Ovary (tissue), 7 donors: ENCODE measurements at regions not wholly inside any gene's neighbourhood (a gene's known extent, or its start where the extent isn't known, plus 50 kb on each side); places are given as distances from the start of the nearest gene placed in this dataset.

Experiments used
- DNase-seq, 5 donors: peaks; one replicate each; pipeline ENCODE4 v3.0.0-alpha.2; 2019 to 2020
- H3K27ac ChIP-seq, 2 donors: fragments of 200-600 bp; one replicate each; pipeline versions ENCODE4 v1.5.1 to v1.8.0; 2019 to 2022
- H3K27me3 ChIP-seq: fragments of 200-600 bp; one replicate; pipeline ENCODE4 v1.8.0; 2022
- H3K36me3 ChIP-seq: fragments of 200-600 bp; sonication (generic); one replicate; pipeline ENCODE4 v1.5.1; 2019
- H3K4me1 ChIP-seq: one replicate; pipeline ENCODE4 v1.8.1; 2013; ENCODE audit warnings: mild to moderate bottlenecking, moderate library complexity; ENCODE audit not compliant: insufficient read depth
- H3K4me3 ChIP-seq: fragments of 200-600 bp; sonication (generic); one replicate; pipeline ENCODE4 v1.5.1; 2017
- H3K9me3 ChIP-seq, 2 donors: fragments of 200-600 bp in 1 of 2; sonication (generic) in 1 of 2; one replicate each; pipeline versions ENCODE4 v1.5.1 to v1.8.1; 2013 to 2019; ENCODE audit warnings: mild to moderate bottlenecking in 1 of 2, moderate library complexity in 1 of 2
- CTCF ChIP-seq, 3 donors: fragments of 450-650 bp in 2 of 3; fragments of 200-600 bp in 1 of 3; IDR thresholded peaks; one replicate each; pipeline versions ENCODE4 v1.5.1 to v1.8.0; 2016 to 2022; ENCODE audit warnings: antibody characterized with exemption in 3 of 3, mild to moderate bottlenecking in 1 of 3
- EP300 ChIP-seq: sonication (generic); formaldehyde crosslinking; IDR thresholded peaks from one replicate; pipeline ENCODE4 v1.6.1; 2017; ENCODE audit warnings: antibody characterized with exemption
- POLR2A ChIP-seq: fragments of 450-650 bp; IDR thresholded peaks from one replicate; pipeline ENCODE4 v1.6.1; 2017; ENCODE audit warnings: antibody characterized with exemption, mild to moderate bottlenecking, moderate library complexity
- WGBS, 3 donors: extraction: QIAGEN DNeasy Blood & Tissue Kit in 1 of 3; methylation state at CpG; one replicate each; pipeline versions ENCODE4 v1.1.5 to v1.1.7; 2013 to 2017; 5-methylcytosine and 5-hydroxymethylcytosine counted together
- intact Hi-C, 4 donors: fragments of 100-400 bp; cut with DNase I; formaldehyde crosslinking; loops; one replicate each; pipeline versions ENCODE4 v1.11.0 to v1.15.1; 2022 to 2023
- donor health status: DM: no; HTN: no; CAD: no; lungs with moderate emphysema.
- donor health status: DM: no; HTN: no; CAD: no.
- donor health status: Bipolar disorder and iron deficiency.
- donor health status: DM: no; HTN: no; CAD: no.
- donor health status: DM: yes; HTN: yes; CAD: no.

- Histone ChIP-seq H3K4me1 (no peaks in the 10 kb centered on the region), H3K36me3 (no peaks in the 10 kb centered on the region), H3K27ac (no peak overlapping the region), H3K27me3 (no peaks in the 10 kb centered on the region), H3K9me3 (no peaks in the 10 kb centered on the region), H3K4me3 (no peak overlapping the region)
- 43 to 59% (median 45%) methylated on average over 4 of the region's 4 CpGs for WGBS, 3 donors
- intact Hi-C loops, result no loop called here
- no peak for DNase-seq
- TF ChIP-seq EP300, result no peak
- TF ChIP-seq POLR2A, result no peak
- TF ChIP-seq CTCF (IDR thresholded peaks at IDR 0.05), result no peak
Measured at GRCh38 chr7:142356166-142356565, 98.3 kb upstream of the PRSS58 start.

- H3K36me3 ChIP-seq, result no peaks in the 10 kb centered on the region
- DNase-seq, result no peak
- no peaks in the 10 kb centered on the region for H3K4me1 ChIP-seq
- no peaks in the 10 kb centered on the region for H3K9me3 ChIP-seq
- H3K27ac ChIP-seq, result no peak overlapping the region
- WGBS, 3 donors, result 42 to 52% (median 43%) methylated on average over 3 of the region's 3 CpGs
- H3K4me3 ChIP-seq, result no peak overlapping the region
- intact Hi-C loops, result no loop called here
- no peaks in the 10 kb centered on the region for H3K27me3 ChIP-seq
- no peak for TF ChIP-seq POLR2A
- TF ChIP-seq EP300, result no peak
- TF ChIP-seq CTCF (IDR thresholded peaks at IDR 0.05), result no peak
Measured at GRCh38 chr7:142355328-142355727, 97.5 kb upstream of the PRSS58 start.

GRCh38 chr7:142353147-142354060 lies 95.5 kb upstream of the PRSS58 start:
- Histone ChIP-seq H3K4me1 (no peaks in the 10 kb centered on the region), H3K27ac (no peak overlapping the region), H3K9me3 (no peaks in the 10 kb centered on the region), H3K36me3 (no peaks in the 10 kb centered on the region), H3K4me3 (no peak overlapping the region), H3K27me3 (no peaks in the 10 kb centered on the region)
- no peak for TF ChIP-seq CTCF (IDR thresholded peaks at IDR 0.05)
- TF ChIP-seq EP300, result no peak
- no peak for TF ChIP-seq POLR2A
- WGBS, 3 donors, result 64 to 75% (median 74%) methylated on average over 15 of the region's 15 CpGs
- intact Hi-C loops, result no loop called here
- no peak for DNase-seq

- intact Hi-C loops, result no loop called here
- TF ChIP-seq CTCF (IDR thresholded peaks at IDR 0.05), result no peak
- no peak for TF ChIP-seq EP300
- no peak for TF ChIP-seq POLR2A
- 63 to 70% (median 65%) methylated on average over 9 of the region's 9 CpGs for WGBS, 3 donors
- H3K9me3 ChIP-seq, result no peaks in the 10 kb centered on the region
- H3K4me3 ChIP-seq, result no peak overlapping the region
- DNase-seq, result no peak
- H3K36me3 ChIP-seq, result no peaks in the 10 kb centered on the region
- no peaks in the 10 kb centered on the region for H3K4me1 ChIP-seq
- H3K27me3 ChIP-seq, result no peaks in the 10 kb centered on the region
- no peak overlapping the region for H3K27ac ChIP-seq
Measured at GRCh38 chr7:142352543-142352942, 94.7 kb upstream of the PRSS58 start.
